ENCODE measurements at regions not wholly inside any gene's neighbourhood (a gene's known extent, or its start where the extent isn't known, plus 50 kb on each side); places are given as distances from the start of the nearest gene placed in this dataset.

- H3K27me3 ChIP-seq (ENCODE audit: control insufficient read depth, insufficient read depth, low read length): no peaks in the 10 kb centered on the region
- no peaks in the 10 kb centered on the region for H3K36me3 ChIP-seq (ENCODE audit: control insufficient read depth, insufficient read depth, low read length)
- H3K4me1 ChIP-seq (ENCODE audit: control insufficient read depth, insufficient read depth, low read length): no peaks in the 10 kb centered on the region
- H3K4me3 ChIP-seq (ENCODE audit: low read depth, low read length): no peak overlapping the region
- H3K9ac ChIP-seq (ENCODE audit: low read depth, low read length): no peak overlapping the region
- H3K9me3 ChIP-seq (ENCODE audit: control insufficient read depth, insufficient read depth, low read length): no peaks in the 10 kb centered on the region
- no peak overlapping the region for H3K27ac ChIP-seq (ENCODE audit: low read depth, low read length)
These were observed 50.3 kb upstream of the OSBPL11 start for GRCh38 chr3:125645616-125646015.

DNA sequence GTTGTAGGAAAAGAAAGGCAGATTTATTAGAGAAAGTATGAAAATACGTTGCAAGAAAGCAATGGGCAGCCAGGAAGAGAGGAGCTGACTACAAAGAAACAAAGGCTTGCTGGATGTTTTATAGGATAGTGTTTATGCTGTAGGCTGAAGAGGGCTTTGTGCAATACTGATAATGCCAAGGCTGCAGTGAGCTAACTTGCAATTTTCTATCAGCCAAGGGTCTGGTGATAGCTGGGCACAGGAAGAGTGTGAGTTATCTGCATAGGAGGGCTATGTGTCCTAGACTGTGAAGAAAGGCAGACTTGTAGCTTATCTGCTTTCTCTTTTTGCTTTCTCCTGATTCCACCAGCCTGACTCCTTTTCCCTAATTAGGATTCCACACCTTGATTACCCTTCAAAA, 51.3 kb upstream of the OSBPL11 start:
- Histone ChIP-seq H3K27ac (ENCODE audit: low read depth, low read length) (no peak overlapping the region), H3K9ac (ENCODE audit: low read depth, low read length) (no peak overlapping the region), H3K9me3 (ENCODE audit: control insufficient read depth, insufficient read depth, low read length) (no peaks in the 10 kb centered on the region)

DNA sequence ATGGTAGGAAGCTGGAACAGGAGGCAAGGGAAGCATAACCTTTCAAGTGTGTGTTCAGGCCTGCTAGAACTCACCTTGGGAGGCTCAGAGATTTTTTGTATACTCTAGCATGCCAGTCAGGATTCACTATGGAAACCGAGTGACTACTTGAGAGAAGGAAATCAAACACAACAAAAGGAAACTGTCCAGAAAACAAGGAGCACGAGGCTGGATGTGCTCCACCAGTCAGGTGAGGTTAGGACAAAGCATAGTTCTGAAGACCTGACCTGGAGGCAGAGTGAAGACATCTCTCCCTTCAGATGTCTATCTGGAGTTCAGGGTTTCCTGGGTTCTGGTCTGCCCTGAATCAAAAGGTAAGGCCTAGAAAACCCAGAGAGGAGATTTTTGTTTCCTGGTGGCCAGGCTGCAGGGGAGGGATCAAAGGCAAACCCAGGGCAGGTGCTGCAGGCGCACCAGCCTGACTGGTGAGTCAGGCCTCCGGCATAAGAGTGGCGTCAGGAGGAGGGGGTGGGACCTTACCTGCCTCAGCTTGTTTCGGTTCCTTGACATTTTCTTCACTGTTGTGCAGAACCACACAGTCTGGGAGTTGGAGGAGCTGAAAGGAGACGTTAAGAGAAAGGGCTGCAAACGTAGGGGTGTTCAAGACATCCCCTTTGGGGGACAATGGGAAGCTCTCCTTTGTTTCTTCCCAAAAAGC, 52.2 kb upstream of the OSBPL11 start:
- Histone ChIP-seq H3K9ac (ENCODE audit: low read depth, low read length) (no peak overlapping the region), H3K27me3 (ENCODE audit: control insufficient read depth, insufficient read depth, low read length) (no peaks in the 10 kb centered on the region), H3K4me3 (ENCODE audit: low read depth, low read length) (no peak overlapping the region), H3K27ac (ENCODE audit: low read depth, low read length) (no peak overlapping the region), H3K4me1 (ENCODE audit: control insufficient read depth, insufficient read depth, low read length) (peaks cover 10% of the 10 kb centered on the region), H3K36me3 (ENCODE audit: control insufficient read depth, insufficient read depth, low read length) (no peaks in the 10 kb centered on the region), H3K9me3 (ENCODE audit: control insufficient read depth, insufficient read depth, low read length) (no peaks in the 10 kb centered on the region)

More for the DNA sequence above, 51.3 kb upstream of the OSBPL11 start:
- Histone ChIP-seq H3K27me3 (ENCODE audit: control insufficient read depth, insufficient read depth, low read length) (no peaks in the 10 kb centered on the region), H3K36me3 (ENCODE audit: control insufficient read depth, insufficient read depth, low read length) (no peaks in the 10 kb centered on the region), H3K4me3 (ENCODE audit: low read depth, low read length) (no peak overlapping the region), H3K4me1 (ENCODE audit: control insufficient read depth, insufficient read depth, low read length) (peaks cover 9% of the 10 kb centered on the region)

DNA sequence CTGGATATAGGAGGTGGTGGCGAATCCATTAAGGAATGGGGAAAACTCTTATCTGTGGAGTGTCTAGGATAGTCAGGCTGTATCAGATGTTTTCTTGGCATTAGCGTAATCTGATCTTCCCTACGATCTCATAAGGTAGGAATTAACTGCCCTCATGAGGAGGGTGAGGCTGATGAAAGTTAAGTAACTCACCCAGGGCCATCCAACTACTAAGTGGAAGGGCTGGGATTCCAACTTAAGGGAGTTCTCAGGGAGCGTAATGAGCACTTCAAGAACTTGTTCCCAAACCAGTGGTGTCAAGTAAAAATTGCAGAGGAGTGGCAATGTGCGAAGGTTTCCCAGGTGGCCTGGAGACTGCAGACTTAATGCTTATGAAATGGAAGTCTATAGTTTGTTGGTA, 55.9 kb upstream of the OSBPL11 start:
- Histone ChIP-seq H3K9me3 (ENCODE audit: control insufficient read depth, insufficient read depth, low read length) (no peaks in the 10 kb centered on the region), H3K9ac (ENCODE audit: low read depth, low read length) (no peak overlapping the region), H3K27me3 (ENCODE audit: control insufficient read depth, insufficient read depth, low read length) (no peaks in the 10 kb centered on the region)

GRCh38 chr3:125652349-125652748, 57.1 kb upstream of the OSBPL11 start:
- Histone ChIP-seq H3K4me1 (ENCODE audit: control insufficient read depth, insufficient read depth, low read length) (peaks cover 10% of the 10 kb centered on the region), H3K36me3 (ENCODE audit: control insufficient read depth, insufficient read depth, low read length) (no peaks in the 10 kb centered on the region), H3K9me3 (ENCODE audit: control insufficient read depth, insufficient read depth, low read length) (no peaks in the 10 kb centered on the region), H3K27me3 (ENCODE audit: control insufficient read depth, insufficient read depth, low read length) (no peaks in the 10 kb centered on the region), H3K9ac (ENCODE audit: low read depth, low read length) (no peak overlapping the region), H3K4me3 (ENCODE audit: low read depth, low read length) (no peak overlapping the region), H3K27ac (ENCODE audit: low read depth, low read length) (no peak overlapping the region)

More for the DNA sequence above, 55.9 kb upstream of the OSBPL11 start:
- Histone ChIP-seq H3K4me3 (ENCODE audit: low read depth, low read length) (no peak overlapping the region), H3K27ac (ENCODE audit: low read depth, low read length) (no peak overlapping the region), H3K4me1 (ENCODE audit: control insufficient read depth, insufficient read depth, low read length) (peaks cover 10% of the 10 kb centered on the region), H3K36me3 (ENCODE audit: control insufficient read depth, insufficient read depth, low read length) (no peaks in the 10 kb centered on the region)

DNA sequence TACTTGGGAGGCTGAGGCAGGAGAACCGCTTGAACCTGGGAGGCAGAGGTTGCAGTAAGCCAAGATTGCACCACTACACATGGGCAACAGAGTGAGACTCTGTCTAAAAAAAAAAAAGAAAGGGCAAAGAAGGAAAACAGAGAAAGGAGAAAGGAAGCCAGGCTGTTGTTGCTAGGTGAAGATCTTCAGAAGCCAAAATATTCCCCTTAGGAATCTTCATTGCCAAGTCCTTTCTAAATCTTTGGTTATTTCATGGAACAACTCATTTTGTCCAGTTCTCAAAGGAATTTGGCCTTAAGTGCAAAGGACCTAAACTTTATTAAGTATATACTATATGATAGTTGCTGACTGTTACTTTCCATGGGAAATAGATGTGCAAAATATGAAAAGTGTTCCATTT, 59.2 kb upstream of the OSBPL11 start:
- Histone ChIP-seq H3K9me3 (ENCODE audit: control insufficient read depth, insufficient read depth, low read length) (no peaks in the 10 kb centered on the region), H3K27me3 (ENCODE audit: control insufficient read depth, insufficient read depth, low read length) (no peaks in the 10 kb centered on the region), H3K4me1 (ENCODE audit: control insufficient read depth, insufficient read depth, low read length) (peaks cover 10% of the 10 kb centered on the region), H3K27ac (ENCODE audit: low read depth, low read length) (no peak overlapping the region), H3K36me3 (ENCODE audit: control insufficient read depth, insufficient read depth, low read length) (no peaks in the 10 kb centered on the region), H3K9ac (ENCODE audit: low read depth, low read length) (no peak overlapping the region), H3K4me3 (ENCODE audit: low read depth, low read length) (no peak overlapping the region)

GRCh38 chr3:125662675-125663074, 67.4 kb upstream of the OSBPL11 start:
- Histone ChIP-seq H3K4me1 (ENCODE audit: control insufficient read depth, insufficient read depth, low read length) (no peaks in the 10 kb centered on the region), H3K9ac (ENCODE audit: low read depth, low read length) (no peak overlapping the region), H3K27ac (ENCODE audit: low read depth, low read length) (no peak overlapping the region), H3K36me3 (ENCODE audit: control insufficient read depth, insufficient read depth, low read length) (no peaks in the 10 kb centered on the region), H3K9me3 (ENCODE audit: control insufficient read depth, insufficient read depth, low read length) (no peaks in the 10 kb centered on the region), H3K27me3 (ENCODE audit: control insufficient read depth, insufficient read depth, low read length) (no peaks in the 10 kb centered on the region), H3K4me3 (ENCODE audit: low read depth, low read length) (no peak overlapping the region)

- H3K9ac ChIP-seq (ENCODE audit: low read depth, low read length): no peak overlapping the region
- no peaks in the 10 kb centered on the region for H3K27me3 ChIP-seq (ENCODE audit: control insufficient read depth, insufficient read depth, low read length)
- no peaks in the 10 kb centered on the region for H3K9me3 ChIP-seq (ENCODE audit: control insufficient read depth, insufficient read depth, low read length)
- H3K4me3 ChIP-seq (ENCODE audit: low read depth, low read length): no peak overlapping the region
- no peaks in the 10 kb centered on the region for H3K4me1 ChIP-seq (ENCODE audit: control insufficient read depth, insufficient read depth, low read length)
- no peak overlapping the region for H3K27ac ChIP-seq (ENCODE audit: low read depth, low read length)
- no peaks in the 10 kb centered on the region for H3K36me3 ChIP-seq (ENCODE audit: control insufficient read depth, insufficient read depth, low read length)
These were observed 75.1 kb upstream of the OSBPL11 start for GRCh38 chr3:125670352-125670751.

GRCh38 chr3:125670945-125671344, 75.6 kb upstream of the OSBPL11 start:
- H3K9me3 ChIP-seq (ENCODE audit: control insufficient read depth, insufficient read depth, low read length): no peaks in the 10 kb centered on the region
- no peaks in the 10 kb centered on the region for H3K4me1 ChIP-seq (ENCODE audit: control insufficient read depth, insufficient read depth, low read length)
- H3K4me3 ChIP-seq (ENCODE audit: low read depth, low read length): no peak overlapping the region
- no peak overlapping the region for H3K27ac ChIP-seq (ENCODE audit: low read depth, low read length)
- no peak overlapping the region for H3K9ac ChIP-seq (ENCODE audit: low read depth, low read length)
- H3K36me3 ChIP-seq (ENCODE audit: control insufficient read depth, insufficient read depth, low read length): no peaks in the 10 kb centered on the region
- no peaks in the 10 kb centered on the region for H3K27me3 ChIP-seq (ENCODE audit: control insufficient read depth, insufficient read depth, low read length)

GRCh38 chr3:125671461-125672243, 76.4 kb upstream of the OSBPL11 start:
- no peaks in the 10 kb centered on the region for H3K4me1 ChIP-seq (ENCODE audit: control insufficient read depth, insufficient read depth, low read length)
- H3K36me3 ChIP-seq (ENCODE audit: control insufficient read depth, insufficient read depth, low read length): no peaks in the 10 kb centered on the region
- no peak overlapping the region for H3K4me3 ChIP-seq (ENCODE audit: low read depth, low read length)
- no peak overlapping the region for H3K27ac ChIP-seq (ENCODE audit: low read depth, low read length)
- H3K27me3 ChIP-seq (ENCODE audit: control insufficient read depth, insufficient read depth, low read length): no peaks in the 10 kb centered on the region
- no peaks in the 10 kb centered on the region for H3K9me3 ChIP-seq (ENCODE audit: control insufficient read depth, insufficient read depth, low read length)
- H3K9ac ChIP-seq (ENCODE audit: low read depth, low read length): no peak overlapping the region

DNA sequence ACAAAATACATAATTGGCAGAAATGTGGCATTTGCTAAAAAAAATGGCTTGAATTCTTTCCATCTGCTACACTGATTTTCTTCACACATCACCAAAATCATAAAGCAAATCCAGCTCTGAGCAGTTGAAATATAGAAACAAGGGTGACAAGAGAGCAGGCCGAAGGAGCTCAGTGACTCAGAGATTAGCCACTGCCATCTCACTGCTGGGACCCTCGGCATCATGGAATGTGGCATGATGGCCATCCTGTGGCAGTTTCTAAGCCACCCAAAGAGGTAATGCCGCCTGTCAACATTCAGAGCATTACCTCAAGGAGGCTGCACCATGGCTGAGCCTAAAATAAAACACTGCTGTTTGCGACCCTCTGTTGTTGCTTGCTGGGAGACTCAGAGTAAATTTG, 80.5 kb upstream of the OSBPL11 start:
- Histone ChIP-seq H3K4me1 (ENCODE audit: control insufficient read depth, insufficient read depth, low read length) (no peaks in the 10 kb centered on the region), H3K4me3 (ENCODE audit: low read depth, low read length) (no peak overlapping the region), H3K9ac (ENCODE audit: low read depth, low read length) (no peak overlapping the region), H3K36me3 (ENCODE audit: control insufficient read depth, insufficient read depth, low read length) (no peaks in the 10 kb centered on the region), H3K27me3 (ENCODE audit: control insufficient read depth, insufficient read depth, low read length) (no peaks in the 10 kb centered on the region), H3K9me3 (ENCODE audit: control insufficient read depth, insufficient read depth, low read length) (no peaks in the 10 kb centered on the region), H3K27ac (ENCODE audit: low read depth, low read length) (no peak overlapping the region)
